Stimulated activated CD4-positive, alpha-beta T cell treated with anti-CD3 and anti-CD28 coated beads, TNF-alpha, amount 100 ng/mL, for 48 hours (primary cell): ENCODE measurements at regions not wholly inside any gene's neighbourhood (a gene's known extent, or its start where the extent isn't known, plus 50 kb on each side); places are given as distances from the start of the nearest gene placed in this dataset.

Experiments used
- DNase-seq, 3 donors: peaks; one replicate each; pipeline ENCODE4 v3.0.0-alpha.2; 2020; ENCODE audit warnings: low read depth in 3 of 3

- no peak for DNase-seq
Measured at GRCh38 chr1:244157731-244158438, 106.8 kb downstream of the ZBTB18 start.

DNA sequence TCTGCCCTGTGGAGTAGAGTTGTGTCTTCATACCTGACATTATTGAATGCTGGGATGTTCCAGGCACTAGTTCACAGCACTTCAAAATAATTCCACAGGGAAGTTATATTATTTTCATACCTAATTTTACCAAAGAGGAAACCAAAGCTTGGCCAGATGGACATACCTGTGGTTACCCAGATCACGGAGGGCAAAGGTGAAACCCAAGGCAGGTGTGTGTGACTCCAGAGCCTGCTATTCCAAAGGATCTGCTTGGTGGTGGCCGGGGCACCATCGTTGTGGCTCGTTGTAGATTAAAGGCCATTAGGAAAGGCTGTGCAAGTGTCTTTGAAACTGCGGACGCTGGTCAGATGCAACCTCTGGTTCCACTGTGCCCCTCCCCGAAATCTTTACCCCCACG is 108.6 kb downstream of the ZBTB18 start:
- no peak for DNase-seq

- DNase-seq: no peak
Measured at GRCh38 chr1:244160455-244161235, 109.6 kb downstream of the ZBTB18 start.

DNA sequence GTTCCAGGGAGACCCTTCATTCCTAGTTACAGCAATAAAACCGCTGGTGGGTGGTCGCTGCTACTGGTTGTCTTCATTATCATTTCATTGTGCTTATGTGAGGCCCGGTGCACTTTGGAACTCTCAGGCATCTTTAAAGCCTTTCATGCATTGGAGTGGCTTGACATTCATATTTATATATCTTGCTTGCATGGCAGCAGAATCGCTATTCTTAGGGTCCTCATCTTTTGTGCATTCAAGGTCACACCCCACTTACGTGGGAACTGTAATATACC is 110.1 kb downstream of the ZBTB18 start:
- no peak for DNase-seq

- DNase-seq: no peak
Measured at GRCh38 chr1:244162786-244163530, 111.9 kb downstream of the ZBTB18 start.

GRCh38 chr1:244163861-244164510 is 112.9 kb downstream of the ZBTB18 start:
- no peak for DNase-seq

GRCh38 chr1:244164511-244164890 is 113.4 kb downstream of the ZBTB18 start:
- no peak for DNase-seq

GRCh38 chr1:244165021-244165420 is 113.9 kb downstream of the ZBTB18 start:
- no peak for DNase-seq

- no peak for DNase-seq
Measured at GRCh38 chr1:244165701-244166100, 114.6 kb downstream of the ZBTB18 start.

DNA sequence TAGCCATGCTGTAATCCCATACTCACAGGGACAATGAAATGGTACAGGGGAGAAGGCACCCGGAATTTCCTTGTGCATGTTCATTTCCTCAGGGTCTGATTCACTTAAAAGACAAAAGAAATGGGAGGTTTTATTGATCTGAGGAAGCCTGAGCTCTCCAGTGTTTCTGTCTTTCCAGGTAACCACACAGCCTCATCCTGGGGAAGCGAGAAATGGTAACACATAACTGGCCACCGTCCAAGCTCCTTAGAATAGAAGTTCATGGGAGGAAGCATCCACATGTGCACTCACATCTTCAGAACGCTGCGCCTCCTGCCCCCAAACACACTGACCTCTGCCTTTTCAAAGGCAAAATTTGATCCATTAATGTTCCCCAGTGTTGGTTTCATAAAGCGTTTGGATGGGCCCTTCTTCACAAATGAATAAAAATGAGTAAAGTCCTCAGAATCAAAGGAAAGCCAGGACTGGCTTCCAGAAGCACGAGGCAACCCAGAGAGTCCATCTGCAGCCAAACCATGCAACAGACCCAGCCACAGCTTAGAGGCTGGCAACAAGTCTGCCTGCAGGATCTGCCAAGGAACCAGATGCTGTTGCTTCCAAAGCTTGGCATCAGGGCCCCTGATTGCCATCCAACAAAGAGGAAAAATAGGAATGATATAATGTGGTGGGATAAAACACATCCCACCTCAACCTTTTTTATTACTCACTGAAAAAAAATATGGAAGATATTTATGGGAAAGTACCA is 120.3 kb downstream of the ZBTB18 start:
- no peak for DNase-seq

- DNase-seq: no peak
Measured at GRCh38 chr1:244173240-244173639, 122.2 kb downstream of the ZBTB18 start.

DNA sequence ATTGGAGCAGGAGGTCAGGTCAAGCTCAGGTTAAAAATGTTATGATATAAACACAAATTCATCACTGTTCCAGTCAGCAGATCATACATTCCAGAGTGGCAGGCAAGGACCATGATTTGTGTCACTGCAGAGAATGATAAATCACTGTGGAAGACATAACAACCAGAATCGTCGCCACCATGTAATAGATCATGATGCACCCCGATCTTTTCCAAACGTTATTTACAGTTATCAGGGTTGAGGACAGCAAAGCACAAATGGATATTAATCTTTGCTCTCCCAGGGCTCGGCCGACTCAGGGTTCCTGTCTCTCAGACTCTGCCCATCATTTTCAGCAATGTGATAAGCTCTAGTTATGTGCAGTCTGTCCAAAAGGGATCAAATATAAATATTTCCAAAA is 122.7 kb downstream of the ZBTB18 start:
- DNase-seq: no peak

- no peak for DNase-seq
Measured at GRCh38 chr1:244174922-244175521, 123.9 kb downstream of the ZBTB18 start.

- DNase-seq: no peak
Measured at GRCh38 chr1:244176201-244176600, 125.1 kb downstream of the ZBTB18 start.

DNA sequence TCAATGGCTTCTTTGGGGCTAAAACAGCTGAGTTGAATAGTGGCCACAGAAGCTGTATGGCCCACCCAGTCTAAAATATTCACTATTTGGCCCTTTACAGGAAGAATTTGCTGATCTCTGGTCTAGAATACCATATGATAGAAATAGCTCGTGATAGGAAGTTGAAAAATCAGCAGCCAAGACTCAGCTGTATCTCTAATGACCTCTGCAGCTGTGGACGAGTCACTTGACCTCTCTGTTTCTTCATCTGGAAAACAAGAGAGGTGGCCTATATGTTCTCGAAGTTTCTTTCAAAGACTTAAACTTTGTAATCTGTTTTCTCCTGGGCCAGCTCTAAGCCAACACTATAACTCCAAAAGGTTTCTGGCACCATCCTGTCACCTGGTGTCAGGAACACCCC is 129.2 kb downstream of the ZBTB18 start:
- no peak for DNase-seq

DNA sequence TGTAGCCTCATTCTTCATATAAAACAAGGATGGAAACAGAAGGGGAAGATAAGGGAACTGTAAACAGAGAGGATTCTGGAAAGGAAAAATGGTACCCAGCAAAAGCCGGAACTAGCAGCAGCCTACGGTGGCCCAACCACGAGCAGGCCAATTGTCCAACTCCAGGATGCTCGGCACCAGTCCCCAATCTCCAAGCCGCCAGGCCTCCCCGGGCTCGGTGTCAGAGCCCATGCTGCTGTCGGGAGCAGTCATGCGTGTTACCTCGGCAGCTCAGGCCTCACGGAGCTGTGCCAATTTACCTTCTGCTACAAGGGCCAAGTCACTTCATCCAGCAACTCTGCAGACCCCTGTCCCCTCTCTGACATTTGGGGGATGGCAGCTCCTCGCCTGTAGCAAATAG is 130.8 kb downstream of the ZBTB18 start:
- DNase-seq: no peak

- DNase-seq: no peak
Measured at GRCh38 chr1:244183037-244183436, 132.0 kb downstream of the ZBTB18 start.

- no peak for DNase-seq
Measured at GRCh38 chr1:244186372-244186771, 135.3 kb downstream of the ZBTB18 start.

- no peak for DNase-seq
Measured at GRCh38 chr1:244187310-244187709, 136.2 kb downstream of the ZBTB18 start.

DNA sequence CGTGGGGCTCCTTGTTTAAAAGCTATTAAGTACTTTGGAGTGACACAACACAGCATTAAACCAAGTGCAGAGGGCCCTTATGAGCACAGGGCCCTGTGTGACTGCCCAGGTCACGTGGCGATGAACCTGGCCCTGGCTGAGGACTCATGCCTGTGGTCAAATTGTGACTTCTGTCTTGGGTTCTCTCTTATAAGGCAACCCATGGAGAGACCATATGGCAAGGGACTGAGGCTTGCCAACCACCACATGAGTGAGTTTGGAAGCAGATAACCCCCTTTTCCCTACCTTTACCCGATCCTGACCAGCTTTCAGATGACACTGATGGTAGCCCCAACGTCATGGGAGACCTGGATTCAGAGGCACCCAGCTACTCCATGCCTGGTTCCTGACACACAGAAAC is 140.5 kb downstream of the ZBTB18 start:
- no peak for DNase-seq

DNA sequence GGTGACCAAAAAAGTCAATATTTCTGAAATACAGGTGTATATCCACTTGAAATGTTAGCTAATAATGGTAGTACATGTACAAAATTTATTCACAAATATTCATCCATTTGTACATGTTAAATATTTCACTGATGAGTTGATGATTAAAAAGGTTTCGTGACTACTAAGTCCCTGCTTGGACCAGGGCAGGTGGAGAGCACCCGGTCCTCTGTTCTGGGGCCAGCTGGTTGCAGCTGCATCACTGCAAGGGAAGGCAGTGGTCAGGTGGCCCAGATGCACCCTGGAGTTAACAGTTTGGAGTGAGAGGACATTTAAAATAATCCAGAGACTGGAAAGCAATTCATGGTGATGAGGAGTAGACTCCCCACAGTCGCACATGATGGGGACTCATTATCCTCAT is 141.2 kb downstream of the ZBTB18 start:
- no peak for DNase-seq
